ENCODE measurements at regions not wholly inside any gene's neighbourhood (a gene's known extent, or its start where the extent isn't known, plus 50 kb on each side); places are given as distances from the start of the nearest gene placed in this dataset.
A peak's percentile ranks its signal among the peaks of the same experiment; 100 is the strongest.

DNA sequence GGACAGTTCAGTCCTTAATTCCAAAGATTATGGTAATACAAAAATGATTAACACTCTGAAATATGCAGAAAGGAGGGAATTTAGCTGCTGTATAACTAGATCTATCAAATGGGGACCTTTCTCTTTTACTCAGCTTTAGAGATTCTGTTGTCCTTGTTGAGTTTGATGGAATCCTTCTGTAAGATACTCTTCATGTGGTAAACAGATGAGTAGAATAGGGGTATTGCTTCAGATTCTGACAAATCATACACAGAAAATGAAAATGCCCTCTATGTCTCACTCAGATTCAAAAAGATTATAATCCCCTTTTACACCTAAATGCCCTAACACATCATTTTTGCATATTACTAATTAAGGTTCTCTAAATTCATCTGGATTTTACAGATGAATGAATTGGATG, 50.7 kb downstream of the ARHGAP35 start:
- Histone ChIP-seq H3K27me3 (no peaks in the 10 kb centered on the region), H3K4me1 (peaks cover 39 to 56% of the 10 kb centered on the region in 2 donors), H3K36me3 (no peaks in the 10 kb centered on the region), H3K27ac (no peak overlapping the region), H3K4me3 (replicated peaks in 1 of 3) (no peak overlapping the region), H3K9me3 (no peaks in the 10 kb centered on the region)
- TF ChIP-seq, protein P1, sequence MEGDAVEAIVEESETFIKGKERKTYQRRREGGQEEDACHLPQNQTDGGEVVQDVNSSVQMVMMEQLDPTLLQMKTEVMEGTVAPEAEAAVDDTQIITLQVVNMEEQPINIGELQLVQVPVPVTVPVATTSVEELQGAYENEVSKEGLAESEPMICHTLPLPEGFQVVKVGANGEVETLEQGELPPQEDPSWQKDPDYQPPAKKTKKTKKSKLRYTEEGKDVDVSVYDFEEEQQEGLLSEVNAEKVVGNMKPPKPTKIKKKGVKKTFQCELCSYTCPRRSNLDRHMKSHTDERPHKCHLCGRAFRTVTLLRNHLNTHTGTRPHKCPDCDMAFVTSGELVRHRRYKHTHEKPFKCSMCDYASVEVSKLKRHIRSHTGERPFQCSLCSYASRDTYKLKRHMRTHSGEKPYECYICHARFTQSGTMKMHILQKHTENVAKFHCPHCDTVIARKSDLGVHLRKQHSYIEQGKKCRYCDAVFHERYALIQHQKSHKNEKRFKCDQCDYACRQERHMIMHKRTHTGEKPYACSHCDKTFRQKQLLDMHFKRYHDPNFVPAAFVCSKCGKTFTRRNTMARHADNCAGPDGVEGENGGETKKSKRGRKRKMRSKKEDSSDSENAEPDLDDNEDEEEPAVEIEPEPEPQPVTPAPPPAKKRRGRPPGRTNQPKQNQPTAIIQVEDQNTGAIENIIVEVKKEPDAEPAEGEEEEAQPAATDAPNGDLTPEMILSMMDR (IDR thresholded peaks at IDR 0.05): no peak
- TF ChIP-seq POLR2A (IDR thresholded peaks at IDR 0.05): no peak
- intact Hi-C loops (cut with DNase I): no loop called here
- no peak for DNase-seq

DNA sequence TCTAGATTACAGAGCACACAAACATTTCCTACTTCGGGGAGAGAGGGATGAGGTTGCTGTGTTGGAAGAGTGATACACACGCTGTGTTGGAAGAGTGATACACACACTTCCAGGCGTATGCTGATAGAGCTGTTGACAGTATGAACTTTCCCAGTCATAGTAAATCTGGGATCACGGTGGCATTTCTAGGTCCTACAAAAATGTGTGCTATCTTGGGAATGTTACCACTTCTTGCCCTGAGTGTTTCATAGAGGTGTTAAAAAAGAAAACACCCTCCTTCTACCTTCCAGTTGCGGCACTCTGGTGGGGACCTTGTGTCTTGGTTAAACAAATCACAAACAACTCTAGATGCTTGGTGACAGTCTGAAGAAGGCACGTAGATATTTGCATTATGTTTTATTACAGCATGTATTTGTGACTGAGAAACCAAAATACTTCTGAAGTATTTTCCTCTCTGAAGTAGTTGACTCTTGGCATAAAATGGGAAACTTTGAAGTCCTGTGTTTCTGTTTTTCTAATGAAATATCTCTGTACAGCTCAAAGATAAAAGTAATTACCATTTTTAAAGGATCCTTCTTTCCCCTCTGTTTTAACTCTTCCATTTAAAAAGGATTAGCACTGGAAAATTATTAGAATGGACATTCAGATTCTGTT, 52.5 kb downstream of the ARHGAP35 start:
- WGBS, 2 donors: 56 to 61% methylated on average over 6 of the region's 6 CpGs
- peak in 1 of 2 donors; percentile 30 for DNase-seq
- intact Hi-C loops (cut with DNase I): no loop called here
- peaks cover 31 to 54% of the 10 kb centered on the region in 2 donors for H3K4me1 ChIP-seq
- no peaks in the 10 kb centered on the region for H3K9me3 ChIP-seq
- H3K27me3 ChIP-seq: no peaks in the 10 kb centered on the region
- no peaks in the 10 kb centered on the region for H3K36me3 ChIP-seq
- peak overlapping the region; percentile 36 to 65 (median 50) for H3K27ac ChIP-seq
- H3K4me3 ChIP-seq (replicated peaks in 1 of 3): no peak overlapping the region
- TF ChIP-seq, protein P1 (IDR thresholded peaks at IDR 0.05): no peak
- TF ChIP-seq POLR2A (IDR thresholded peaks at IDR 0.05): no peak

DNA sequence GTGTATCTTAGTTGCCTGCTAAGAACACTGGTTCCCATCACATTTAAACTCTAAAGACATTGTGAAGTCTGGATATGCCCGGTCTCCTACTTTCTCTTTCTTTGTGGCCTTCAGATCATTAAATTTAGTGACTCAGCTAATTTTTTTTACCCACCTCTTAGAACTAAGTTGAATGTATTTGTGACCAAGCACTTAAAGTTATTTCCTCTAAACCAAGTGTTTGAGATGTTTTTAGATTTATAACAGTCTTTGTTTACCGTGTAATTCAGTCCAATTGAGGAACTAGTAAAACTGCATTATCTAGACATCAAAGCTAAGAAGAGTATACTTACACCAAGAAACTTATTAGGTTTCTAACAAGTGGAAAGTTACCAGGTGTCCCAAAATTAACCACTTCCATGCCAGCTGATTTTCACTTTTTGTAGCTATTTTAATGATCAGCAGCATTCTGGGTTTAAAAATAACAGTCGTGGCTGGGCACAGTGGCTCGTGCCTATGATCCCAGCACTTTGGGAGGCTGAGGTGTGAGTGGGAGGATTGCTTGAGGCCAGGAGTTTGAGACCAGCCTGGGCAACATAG, 53.1 kb downstream of the ARHGAP35 start:
- intact Hi-C loops (cut with DNase I): no loop called here
- Histone ChIP-seq H3K9me3 (no peaks in the 10 kb centered on the region), H3K36me3 (peaks cover 0 to 4% of the 10 kb centered on the region in 2 donors), H3K4me1 (peaks cover 27 to 49% of the 10 kb centered on the region in 2 donors), H3K27me3 (no peaks in the 10 kb centered on the region), H3K4me3 (replicated peaks in 1 of 3) (no peak overlapping the region), H3K27ac (peak overlapping the region; percentile 36 to 65 (median 50))
- DNase-seq: no peak
- WGBS, 2 donors: 53 to 57% methylated on average over 4 of the region's 4 CpGs
- TF ChIP-seq POLR2A (IDR thresholded peaks at IDR 0.05): no peak
- TF ChIP-seq, protein P1 (IDR thresholded peaks at IDR 0.05): no peak

DNA sequence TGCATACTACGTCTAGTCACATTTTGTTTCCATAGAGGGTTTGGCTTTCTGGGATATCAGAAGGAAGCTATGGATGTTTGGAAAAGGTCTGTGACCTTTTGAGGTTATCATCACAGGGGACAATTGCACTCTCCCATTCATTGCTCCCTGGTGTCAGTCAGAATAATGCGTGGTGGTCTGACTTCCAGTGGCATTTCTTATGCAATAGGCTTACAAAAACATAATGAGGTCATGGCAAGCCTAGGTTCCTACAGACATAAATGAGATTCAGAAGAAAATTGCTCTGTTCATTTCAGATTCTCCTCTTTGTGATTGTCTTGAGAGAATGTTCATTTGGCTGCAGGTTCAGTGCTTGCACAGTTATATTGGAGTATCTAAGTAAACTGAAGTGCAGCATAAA, 54.6 kb downstream of the ARHGAP35 start:
- H3K36me3 ChIP-seq: peaks cover 2 to 14% of the 10 kb centered on the region in 2 donors
- intact Hi-C loops (cut with DNase I): no loop called here
- H3K4me3 ChIP-seq (replicated peaks in 1 of 3): no peak overlapping the region
- DNase-seq: no peak
- peaks cover 27 to 41% of the 10 kb centered on the region in 2 donors for H3K4me1 ChIP-seq
- TF ChIP-seq POLR2A (IDR thresholded peaks at IDR 0.05): no peak
- TF ChIP-seq, protein P1 (IDR thresholded peaks at IDR 0.05): no peak
- no peaks in the 10 kb centered on the region for H3K27me3 ChIP-seq
- H3K27ac ChIP-seq: no peak overlapping the region
- H3K9me3 ChIP-seq: no peaks in the 10 kb centered on the region
- 68 to 78% methylated on average over 2 of the region's 2 CpGs for WGBS, 2 donors

DNA sequence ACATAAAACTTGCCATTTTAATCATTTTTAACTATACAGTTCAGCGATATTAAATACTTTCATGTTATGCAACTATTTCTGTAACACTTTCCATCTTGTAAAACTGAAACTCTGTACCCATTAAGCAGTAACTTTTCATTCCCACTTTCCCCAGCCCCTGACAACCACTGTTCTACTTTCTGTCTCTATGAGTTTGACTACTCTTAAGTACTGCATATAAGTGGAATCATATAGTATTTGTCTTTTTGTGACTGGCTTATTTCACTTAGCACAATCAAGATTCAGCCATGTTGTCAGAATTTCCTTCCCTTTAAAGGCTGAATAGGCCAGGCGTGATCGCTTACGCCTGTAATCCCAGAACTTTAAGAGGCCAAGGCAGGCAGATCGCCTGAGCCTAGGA, 56.2 kb downstream of the ARHGAP35 start:
- Histone ChIP-seq H3K27me3 (no peaks in the 10 kb centered on the region), H3K36me3 (peaks cover 6 to 17% of the 10 kb centered on the region in 2 donors), H3K27ac (no peak overlapping the region), H3K9me3 (no peaks in the 10 kb centered on the region), H3K4me1 (peaks cover 27 to 40% of the 10 kb centered on the region in 2 donors), H3K4me3 (replicated peaks in 1 of 3) (no peak overlapping the region)
- intact Hi-C loops (cut with DNase I): no loop called here
- TF ChIP-seq, protein P1 (IDR thresholded peaks at IDR 0.05): no peak
- TF ChIP-seq POLR2A (IDR thresholded peaks at IDR 0.05): no peak
- DNase-seq: no peak
- WGBS, 2 donors: 93 to 95% methylated on average over 5 of the region's 5 CpGs
